NCI-H1417 treated with DMSO at 0.1 percent for 48 hours (cell line): ENCODE measurements at regions not wholly inside any gene's neighbourhood (a gene's known extent, or its start where the extent isn't known, plus 50 kb on each side); places are given as distances from the start of the nearest gene placed in this dataset.

Source experiments
- DNase-seq: peaks from one replicate; lab custom pipeline; 2025; lab: John Stamatoyannopoulos, UW

DNA sequence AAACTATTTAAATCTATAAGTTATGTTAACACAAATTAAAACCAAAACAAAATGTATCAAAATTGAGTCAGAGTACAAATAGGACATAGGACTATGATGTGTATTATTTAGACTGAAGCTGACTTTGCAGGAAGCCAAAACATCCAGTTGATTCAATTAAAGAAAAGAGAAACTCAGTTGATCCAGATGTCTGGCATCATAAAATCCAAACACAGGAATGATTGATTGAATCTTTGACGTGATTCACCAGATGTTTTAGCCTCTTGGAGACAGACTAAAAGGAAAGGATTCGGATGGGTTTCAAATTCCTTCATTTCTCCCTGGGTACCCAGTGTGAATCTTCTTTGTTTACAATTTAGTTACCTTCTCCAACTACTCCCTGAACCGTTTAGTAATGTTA, 272.9 kb downstream of the IRS1 start:
- no peak for DNase-seq

DNA sequence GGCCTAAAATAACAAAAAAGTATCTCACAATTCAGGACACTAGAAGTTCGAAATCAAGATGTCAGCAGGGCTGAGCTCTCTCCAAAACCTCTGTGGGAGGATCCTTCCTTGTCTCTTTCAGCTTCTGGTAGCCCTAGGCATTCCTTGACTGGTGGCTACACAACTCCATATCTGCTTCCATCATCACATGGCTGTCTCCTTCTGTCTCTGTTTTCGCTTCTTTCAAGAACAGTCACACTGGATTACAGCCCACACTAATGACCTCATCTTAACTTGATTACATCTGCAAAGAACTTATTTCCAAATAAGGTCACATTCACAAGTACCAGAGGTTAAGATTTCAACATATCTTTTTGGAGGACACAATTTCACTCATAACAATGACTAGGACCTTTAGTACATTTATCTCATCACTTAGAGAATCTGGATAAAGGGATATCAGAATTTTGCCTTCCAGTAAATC, 275.2 kb downstream of the IRS1 start:
- no peak for DNase-seq

DNA sequence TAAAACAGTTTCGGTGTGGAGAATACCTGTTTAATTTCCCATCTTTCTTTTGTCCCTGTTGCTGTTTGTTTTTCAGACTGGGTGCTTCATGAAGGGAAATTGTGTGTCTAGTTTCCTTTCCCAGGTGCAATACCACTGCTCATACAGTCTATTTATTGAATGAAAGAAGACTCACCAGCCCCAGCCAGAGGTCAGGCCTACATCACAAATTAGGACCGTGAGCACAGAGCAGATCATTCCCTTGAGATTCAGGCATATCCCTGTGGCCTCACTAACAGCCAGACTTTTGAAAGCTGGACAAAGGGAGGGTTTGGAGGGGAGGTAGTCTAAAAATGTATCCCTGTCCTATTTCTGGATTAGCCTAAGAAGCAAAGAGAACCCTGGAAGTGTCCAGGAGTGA, 278.9 kb downstream of the IRS1 start:
- no peak for DNase-seq

DNA sequence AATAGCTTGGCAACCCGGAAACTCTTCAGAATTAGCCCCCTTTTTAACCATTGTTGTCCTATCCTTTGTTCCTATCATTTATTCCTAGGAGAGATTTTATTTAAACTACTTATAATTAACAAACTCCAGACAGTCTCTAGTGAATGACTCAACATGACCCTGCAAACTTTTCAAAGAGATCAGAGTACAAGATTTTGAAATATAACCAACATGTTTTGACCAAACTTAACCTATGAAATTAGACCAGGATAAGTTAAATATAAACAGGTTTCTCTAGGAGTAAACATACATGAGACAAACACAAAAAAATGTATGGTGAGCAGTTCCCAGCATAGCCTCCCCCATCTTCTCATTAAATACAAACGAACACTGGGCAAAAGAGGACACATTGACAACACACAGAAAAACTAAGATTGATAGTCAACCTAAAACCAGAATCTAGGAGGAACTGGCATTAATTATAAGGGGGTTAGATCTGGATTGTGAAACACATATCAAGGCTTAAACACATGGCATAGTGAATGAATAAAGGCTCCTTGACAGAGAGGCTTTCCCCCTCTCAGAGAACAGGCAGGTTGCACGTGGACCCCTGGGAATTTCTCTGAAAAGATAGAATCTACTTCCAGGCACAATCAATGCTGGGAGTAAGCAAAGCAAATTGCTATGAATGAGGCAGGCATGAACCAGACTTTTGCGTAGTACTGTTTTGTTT, 284.1 kb downstream of the IRS1 start:
- DNase-seq: no peak

DNA sequence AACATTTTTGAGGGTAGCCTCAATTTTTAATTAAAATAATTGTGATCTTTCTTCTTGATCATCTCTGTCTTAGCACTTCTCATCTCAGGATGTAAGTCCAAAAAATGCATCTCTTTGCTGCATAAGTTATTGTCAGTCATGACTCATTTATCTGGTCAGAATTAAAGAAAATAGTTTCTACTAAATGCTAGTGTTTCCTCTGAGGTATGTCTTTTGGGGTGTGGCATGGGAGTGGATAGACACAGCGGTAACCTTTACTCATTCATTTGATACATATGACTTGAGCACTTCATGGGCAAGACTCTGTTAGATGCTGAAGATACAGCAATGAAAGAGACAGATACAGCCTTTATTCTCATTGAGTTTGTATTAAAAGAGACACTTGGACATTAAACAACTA, 284.7 kb downstream of the IRS1 start:
- DNase-seq: no peak

DNA sequence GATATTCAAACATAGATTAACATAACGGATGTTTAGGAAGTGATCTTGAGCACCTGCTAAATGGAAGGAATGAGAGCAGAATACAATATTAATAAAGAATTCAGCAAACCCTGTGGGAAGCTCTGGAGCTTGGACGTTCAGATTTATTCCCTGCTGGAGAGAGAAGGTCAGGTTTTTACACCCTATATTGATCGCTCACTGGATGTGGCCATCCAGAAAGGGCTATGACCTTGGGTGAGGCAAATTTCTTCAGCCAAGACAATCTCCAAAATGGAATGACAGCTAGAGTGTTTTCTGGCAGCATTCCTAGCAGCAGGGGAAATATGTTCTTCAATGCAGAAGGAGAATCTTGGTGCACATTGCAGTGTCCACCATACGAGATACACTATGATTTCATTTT, 288.3 kb downstream of the IRS1 start:
- DNase-seq: no peak

DNA sequence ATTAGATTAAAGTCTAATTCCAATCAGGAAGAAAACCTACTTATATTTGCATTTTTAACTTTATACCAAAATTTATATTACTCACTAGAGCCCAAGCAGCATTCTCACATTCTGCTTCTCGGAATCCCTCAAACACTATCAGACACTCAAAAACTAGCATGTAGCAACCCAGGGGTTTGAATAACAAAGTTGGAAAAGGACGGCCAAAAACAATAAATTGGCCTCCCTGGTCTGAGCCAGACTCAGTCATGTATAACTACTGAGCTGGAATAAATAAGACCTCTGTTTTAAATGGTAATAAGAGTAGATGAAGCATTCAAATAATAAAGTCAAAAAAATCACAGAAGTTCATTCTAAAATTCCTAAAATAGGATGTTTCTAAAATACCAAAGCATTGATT, 290.9 kb downstream of the IRS1 start:
- DNase-seq: no peak

DNA sequence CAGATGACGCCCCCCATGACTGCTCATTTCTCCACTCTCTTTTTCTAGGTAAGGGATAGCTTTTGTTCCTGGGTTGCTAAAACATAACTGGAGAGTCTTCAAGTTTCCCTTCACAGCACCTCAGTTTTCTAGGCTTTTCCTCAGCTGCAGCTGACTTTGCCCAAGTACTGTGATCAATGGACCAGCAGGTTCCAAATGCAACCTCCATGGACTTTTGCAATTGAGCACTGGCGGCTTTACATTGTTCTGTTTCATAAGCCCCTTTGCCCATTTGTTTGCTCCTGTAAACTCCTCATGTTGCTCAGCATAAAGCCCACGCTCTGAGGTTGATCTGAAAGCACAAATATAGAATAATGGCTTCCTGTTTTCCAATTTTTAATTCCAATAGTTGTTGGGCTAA, 291.6 kb downstream of the IRS1 start:
- no peak for DNase-seq

DNA sequence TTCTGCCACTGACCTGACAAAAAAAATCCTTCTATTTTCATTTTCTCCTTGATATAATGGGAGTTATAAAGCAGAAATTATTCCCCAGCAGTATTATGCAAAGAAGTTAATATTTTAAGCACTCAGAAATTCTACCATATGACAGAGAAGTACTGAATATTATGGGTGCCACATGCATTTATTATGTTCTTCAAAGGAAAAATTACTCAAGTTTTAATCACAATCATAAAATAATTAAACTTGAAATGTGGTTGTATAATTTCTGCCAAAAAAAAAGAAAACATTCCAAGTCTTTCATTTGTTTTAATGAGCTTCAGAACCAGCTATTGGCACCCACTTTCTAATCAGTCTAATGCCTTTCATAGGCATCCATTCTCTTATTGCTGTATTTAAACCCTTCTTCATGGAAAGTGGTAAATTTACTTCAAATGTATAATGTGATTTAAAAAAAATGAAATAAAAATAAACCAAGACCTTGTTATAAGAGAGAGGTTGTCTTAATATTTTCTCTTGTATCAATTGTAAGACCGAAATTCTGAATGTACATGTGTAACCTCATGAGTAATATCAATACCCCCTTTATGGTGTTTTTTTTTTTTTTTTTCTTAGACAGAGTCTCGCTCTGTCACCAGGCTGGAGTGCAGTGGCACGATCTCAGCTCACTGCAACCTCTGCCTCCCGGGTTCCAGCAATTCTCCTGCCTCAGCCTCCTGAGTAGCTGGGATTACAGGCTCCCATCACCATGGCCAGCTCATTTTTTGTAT, 302.3 kb downstream of the IRS1 start:
- DNase-seq: no peak

DNA sequence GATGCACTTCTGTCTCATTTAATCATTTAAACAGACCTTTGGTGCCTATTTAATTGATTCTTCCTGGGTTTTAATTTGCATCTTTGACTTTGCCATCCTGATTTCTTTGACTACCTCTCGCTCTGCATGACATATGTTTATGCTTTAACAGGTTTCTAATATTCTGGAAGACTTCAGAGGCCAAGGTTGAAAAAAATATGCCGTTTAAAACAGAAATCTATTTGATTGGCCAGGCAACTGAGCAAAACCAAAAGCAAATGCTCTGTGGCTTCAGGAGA, 303.4 kb downstream of the IRS1 start:
- no peak for DNase-seq

DNA sequence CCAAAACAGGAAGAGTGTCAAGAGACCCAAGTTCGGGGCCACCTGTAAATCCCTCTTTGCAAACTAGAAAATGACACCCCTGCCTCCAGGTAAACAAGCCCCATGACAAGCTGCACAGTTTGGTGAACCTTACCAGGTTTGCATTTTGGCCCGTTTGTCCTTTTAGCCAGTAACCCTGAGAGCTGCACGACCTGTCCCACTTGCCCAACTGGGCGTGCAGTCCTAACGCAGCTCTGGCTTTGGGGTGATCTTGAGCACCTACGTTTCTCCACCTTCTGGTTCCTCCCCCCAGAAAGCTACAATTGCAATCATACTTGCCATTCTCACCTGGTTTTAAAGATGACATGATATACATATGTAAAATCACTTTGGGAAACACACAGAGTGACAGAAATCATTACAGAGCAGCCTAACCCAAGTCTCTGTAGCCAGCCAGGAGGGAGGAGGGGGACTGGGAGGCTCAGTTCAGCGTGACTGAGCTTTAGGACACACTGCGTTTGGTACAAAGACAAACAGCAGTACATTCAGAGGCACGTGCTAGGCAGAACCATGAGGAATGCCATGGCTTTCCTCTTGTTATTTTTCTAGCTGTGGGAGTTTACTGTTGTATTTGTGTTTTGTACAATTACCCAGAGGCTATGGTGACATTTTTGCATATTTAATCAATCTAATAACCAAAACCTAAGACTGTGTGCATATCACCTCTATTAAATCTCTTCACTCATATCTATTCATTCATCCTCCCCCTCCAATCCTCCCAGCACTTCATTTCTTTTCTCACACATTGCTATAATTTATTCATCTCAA, 304.0 kb downstream of the IRS1 start:
- no peak for DNase-seq

DNA sequence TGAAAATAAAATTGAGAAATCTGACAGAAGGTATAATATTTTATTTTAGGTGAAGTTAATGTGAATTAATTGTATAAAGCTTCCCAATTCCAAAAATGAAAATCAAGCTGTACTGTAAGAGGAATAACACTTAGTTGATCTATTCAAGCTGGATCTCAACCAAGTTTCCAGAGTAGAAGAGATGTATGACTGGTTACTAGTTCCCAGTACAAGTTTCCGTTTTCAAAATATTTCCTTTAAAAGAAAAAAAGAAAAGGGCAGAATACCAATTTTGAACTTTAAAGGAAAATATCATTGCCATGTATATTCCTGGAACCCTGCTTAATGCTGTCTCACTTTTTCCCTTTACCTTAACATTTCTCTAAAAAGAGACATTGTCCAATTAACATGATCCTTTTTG, 308.5 kb downstream of the IRS1 start:
- DNase-seq: no peak

DNA sequence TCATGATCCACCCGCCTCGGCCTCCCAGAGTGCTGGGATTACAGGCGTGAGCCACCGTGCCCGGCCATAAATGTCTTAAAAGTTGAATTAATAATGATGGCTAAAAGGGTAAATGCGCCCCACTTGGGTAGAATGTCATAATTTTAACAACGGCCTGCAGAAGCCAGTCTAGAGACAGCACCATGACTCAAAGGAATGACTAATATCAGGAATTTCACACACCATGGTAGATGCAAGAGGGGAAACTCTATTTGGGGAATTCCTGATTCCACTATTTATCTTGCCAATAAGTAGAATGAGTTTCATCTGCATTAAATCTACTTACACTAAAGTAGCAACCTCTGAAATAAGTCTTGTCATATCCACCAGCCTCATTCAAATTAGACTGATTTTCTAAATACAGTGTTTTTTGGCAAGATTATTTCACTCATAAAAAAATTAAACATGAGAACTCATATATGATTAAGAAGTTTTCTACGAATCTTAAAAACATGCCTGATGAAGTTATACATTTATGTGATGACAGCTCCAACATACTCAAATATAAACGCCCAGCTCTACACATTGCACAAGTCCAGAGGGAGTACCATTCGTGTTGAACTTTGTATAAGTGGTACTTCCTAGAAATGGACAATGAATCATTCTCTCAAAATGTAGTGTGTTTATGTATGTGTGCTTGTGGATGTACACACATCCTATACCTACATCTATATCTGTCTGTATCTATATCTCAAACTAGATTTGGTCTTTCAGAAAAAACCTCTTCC, 309.7 kb downstream of the IRS1 start:
- DNase-seq: no peak

DNA sequence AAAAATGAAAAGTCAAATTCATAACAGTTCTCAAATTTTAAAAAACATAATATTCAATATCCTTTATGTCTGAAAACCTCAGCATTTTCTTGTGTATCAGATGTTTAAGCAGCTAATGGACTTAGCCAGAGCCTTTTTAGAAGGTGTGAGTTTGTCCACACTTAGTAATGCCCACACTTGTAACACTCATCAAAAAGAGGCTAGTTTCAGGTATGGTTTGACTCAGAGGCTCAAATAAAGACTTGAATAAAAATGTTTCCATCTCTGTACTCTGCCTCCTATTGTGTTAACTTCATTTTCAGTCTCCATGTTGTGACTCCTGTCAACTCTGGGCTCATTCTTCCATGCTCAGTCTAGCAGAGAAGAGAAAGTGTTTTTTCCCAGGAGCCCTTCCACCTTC, 311.6 kb downstream of the IRS1 start:
- DNase-seq: no peak

DNA sequence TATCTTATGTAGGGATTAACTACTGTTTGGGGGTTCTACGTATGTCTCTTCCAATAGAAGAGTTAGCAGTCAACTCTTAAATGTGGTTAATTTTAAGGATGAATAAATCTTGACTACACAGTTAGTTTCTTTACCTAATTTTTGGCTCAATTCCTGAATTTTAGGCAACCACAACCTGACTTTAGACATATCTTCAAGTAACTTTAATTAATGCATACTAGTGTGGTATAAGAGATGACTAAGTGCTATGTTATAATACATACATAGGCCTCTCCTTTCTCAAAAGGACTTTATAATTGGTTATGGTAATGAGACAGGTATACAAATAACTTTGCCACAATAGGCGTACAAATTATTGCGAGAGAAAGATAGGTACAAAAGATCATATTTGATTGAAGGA, 312.0 kb downstream of the IRS1 start:
- no peak for DNase-seq

DNA sequence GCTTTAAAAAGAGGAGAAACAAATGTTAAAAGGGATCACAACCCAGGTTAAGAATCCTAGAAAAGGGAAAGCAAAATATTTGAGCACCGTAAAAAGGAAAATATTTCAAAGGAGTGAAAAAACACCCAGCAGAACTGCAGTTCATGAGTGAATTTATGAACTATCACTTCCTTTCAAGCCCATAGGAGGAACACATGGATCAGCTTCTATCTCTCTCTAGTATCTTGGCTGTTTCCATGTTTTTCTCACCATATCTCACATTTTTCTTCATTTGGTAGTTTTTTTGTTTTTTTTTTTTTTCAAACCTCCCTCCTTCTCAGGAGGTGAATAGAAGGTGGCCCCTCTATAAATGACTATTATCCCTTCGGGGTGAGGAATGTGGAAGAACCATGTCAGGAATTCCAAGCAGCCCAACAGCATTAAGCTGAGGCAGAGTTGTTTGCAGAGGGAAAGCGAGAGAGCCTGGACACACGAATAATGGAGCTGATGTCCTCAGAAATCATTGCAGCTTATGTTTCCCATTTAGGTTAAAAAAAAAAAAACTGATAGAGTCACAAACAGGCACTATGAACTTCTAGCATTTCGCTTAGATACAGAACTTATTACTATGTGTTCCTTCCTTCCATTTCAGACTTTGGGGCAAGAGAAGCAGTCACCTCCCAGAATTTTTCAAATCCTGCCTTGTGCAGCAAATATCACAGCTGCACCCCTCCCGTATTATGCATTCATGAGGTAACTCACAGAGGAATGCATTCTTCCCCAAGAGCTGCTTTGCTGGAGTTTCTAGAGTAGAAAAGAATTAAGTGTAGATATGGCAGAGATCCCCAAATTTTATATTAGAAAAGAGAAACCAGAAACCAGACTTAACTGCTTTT, 315.6 kb downstream of the IRS1 start:
- no peak for DNase-seq

DNA sequence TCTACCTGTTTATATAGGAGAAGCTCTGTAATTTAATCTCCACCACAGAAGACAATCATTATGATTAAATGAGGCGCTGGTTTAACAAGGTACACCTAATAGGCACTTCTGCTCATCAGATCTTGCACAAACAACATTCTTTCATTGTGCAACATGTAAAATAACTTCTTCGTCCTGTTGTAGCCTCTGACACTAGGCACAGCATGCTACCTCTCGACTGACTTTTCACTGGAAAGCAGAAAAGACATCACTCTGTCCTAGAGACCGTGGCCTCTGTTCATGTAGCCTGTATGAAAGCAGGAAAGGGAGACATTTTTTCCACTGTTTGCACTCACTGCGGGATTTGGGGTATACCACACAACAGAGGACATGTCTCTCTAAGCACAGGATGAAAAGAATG, 316.5 kb downstream of the IRS1 start:
- DNase-seq: no peak

DNA sequence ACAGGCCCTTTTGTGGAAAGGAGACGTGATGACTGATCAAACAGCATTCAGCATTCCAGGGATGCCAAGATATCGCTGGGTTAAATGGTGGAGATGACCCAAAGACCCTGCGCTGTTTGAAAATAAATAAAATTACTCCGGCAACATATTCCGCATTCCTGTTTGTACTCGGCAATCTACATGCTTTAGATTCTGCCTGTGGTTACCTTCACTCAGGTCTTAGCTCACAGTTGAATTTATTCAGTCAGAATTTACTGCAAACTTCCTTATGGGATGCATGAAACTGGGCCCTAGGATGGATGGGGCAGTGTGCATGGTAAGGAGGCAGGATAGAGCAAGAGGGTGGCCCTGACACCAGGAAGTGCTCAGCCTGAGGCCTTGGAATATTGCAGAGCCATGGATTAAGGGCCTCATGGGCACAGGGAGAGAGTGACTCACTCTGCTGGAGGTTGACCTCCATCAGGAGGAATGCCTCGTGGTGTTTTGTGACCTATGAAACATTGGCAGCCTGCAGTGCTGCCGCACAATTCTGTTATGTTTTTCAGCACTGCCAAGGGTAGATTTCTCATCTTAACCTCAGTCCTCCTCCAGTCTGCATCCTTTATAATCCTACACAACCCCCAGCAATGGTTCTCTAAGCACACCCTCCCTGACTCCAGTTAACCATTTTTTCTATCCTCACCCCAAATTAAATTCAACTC, 321.4 kb downstream of the IRS1 start:
- no peak for DNase-seq

DNA sequence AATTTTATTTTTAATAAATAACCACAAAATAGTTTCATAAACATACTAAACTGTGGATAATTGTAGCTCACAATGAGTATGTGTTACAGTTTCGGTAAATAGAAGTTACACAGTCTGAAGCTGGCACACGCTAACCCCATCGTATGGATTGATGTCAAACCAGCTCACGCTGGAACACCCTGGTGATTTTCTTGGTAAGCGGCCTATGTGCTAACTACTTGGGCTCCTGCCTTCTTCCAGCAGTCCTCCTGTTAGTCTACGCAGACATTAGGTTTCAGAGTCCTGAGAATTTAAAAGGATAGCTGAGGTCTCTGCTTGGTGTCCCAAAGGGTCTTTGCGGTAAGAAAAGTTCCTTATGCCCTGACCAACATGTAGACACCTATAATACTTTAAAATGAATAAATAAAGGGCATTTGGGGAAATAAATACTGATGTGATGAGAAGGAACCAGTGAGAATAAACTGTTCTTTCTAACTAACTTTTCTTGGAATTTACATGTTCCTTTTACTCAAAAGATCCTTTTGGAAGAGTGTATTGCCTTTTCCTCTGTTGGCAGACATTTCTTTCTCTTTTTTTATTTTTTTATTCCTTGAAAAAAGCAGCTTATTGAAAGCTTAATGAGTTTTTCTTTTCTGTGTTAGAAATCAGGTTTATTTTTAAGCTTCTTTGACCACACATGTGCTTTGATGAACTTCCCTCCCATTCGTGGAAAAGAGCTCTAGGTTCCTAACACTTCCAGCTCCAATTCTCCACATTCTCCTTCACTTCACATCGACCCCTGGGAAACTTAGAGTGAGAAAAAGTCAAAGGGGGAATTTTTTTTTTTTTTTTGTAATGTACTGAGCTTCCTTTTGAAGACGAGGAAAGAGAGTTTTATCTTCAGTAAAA, 322.2 kb downstream of the IRS1 start:
- no peak for DNase-seq

DNA sequence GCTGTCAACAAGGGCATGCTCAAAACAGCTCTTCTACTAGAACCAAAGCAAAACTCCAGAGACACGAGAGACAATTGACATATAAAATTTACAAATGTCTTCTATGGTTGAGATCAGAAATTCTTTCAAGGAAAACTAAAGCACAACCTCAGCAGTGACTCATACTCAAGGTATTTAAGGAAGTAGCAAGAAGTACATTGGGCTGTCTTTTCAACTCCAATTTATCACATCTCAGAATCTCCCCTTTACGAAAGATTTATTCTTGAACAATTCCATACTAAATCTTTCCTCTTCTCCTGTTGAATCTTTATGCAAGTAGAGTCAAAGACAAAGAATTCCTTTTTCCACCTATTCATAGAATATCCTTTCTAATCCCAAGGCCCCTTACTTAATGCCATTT, 324.0 kb downstream of the IRS1 start:
- no peak for DNase-seq
